Fibroblast of pulmonary artery (primary cell): ENCODE measurements at regions not wholly inside any gene's neighbourhood (a gene's known extent, or its start where the extent isn't known, plus 50 kb on each side); places are given as distances from the start of the nearest gene placed in this dataset.
A peak's percentile ranks its signal among the peaks of the same experiment; 100 is the strongest.
"Not testable (repeated sequence)": the region's sequence is repeated elsewhere in the genome, so short reads cannot be mapped to it uniquely, and the experiment has no call there.

Source experiments
- DNase-seq: peaks from one replicate; pipeline ENCODE4 v3.0.0-alpha.2; 2010; ENCODE audit warnings: low read depth
- H3K4me3 ChIP-seq: replicated peaks from 2 replicates; pipeline ENCODE4 v1.5.1; 2011; ENCODE audit warnings: low read depth, mild to moderate bottlenecking, control low read depth, low read length, moderate library complexity
- CTCF ChIP-seq: IDR thresholded peaks from 2 replicates; pipeline ENCODE4 v1.5.1; 2011; ENCODE audit warnings: mild to moderate bottlenecking, control low read depth, low read length, inconsistent platforms; ENCODE audit errors: missing control alignments

GRCh38 chr14:56452940-56453339 lies 126.7 kb upstream of the TMEM260 start:
- no peak overlapping the region for H3K4me3 ChIP-seq
- no peak for DNase-seq
- no peak for TF ChIP-seq CTCF

GRCh38 chr14:56454680-56455079 lies 124.9 kb upstream of the TMEM260 start:
- DNase-seq, H3K4me3 ChIP-seq: not testable (repeated sequence)

GRCh38 chr14:56460469-56460868 lies 119.1 kb upstream of the TMEM260 start:
- no peak for DNase-seq
- H3K4me3 ChIP-seq = no peak overlapping the region
- no peak for TF ChIP-seq CTCF

GRCh38 chr14:56461276-56462275 lies 118.0 kb upstream of the TMEM260 start:
- no peak overlapping the region for H3K4me3 ChIP-seq
- TF ChIP-seq CTCF = no peak
- no peak for DNase-seq

GRCh38 chr14:56463271-56463890 lies 116.2 kb upstream of the TMEM260 start:
- no peak for TF ChIP-seq CTCF
- no peak overlapping the region for H3K4me3 ChIP-seq
- DNase-seq = no peak

GRCh38 chr14:56471056-56471455 lies 108.5 kb upstream of the TMEM260 start:
- TF ChIP-seq CTCF = no peak
- no peak overlapping the region for H3K4me3 ChIP-seq
- DNase-seq = no peak

GRCh38 chr14:56474419-56475022 lies 105.1 kb upstream of the TMEM260 start:
- peak; percentile 72 for DNase-seq
- H3K4me3 ChIP-seq = no peak overlapping the region
- TF ChIP-seq CTCF = peak; percentile 86
